GM12878 (cell line): ENCODE measurements at regions not wholly inside any gene's neighbourhood (a gene's known extent, or its start where the extent isn't known, plus 50 kb on each side); places are given as distances from the start of the nearest gene placed in this dataset.

ENCODE experiments used
- ATAC-seq: fragments of 200-7000 bp; cut with Tn5 transposase; 3 replicates; pipeline ENCODE4 v1.9.1; 2020; ENCODE audit warnings: mild to moderate bottlenecking, moderate library complexity
- BruUV-seq: library from RNA; stranded (reverse); fragments of 400-500 nt; replicated peaks from 2 replicates; lab custom pipeline; 2021; lab: Mats Ljungman, UMichigan
- CTCF ChIA-PET: fragments of 300-600 bp; sonication (Branson Sonifier 250); formaldehyde crosslinking; extraction: SDS; loops from one replicate; lab custom pipeline; 2021; ENCODE audit warnings: inconsistent platforms; lab: Yijun Ruan, JAX
- POLR2A ChIA-PET: fragments of 350-600 bp; formaldehyde crosslinking; extraction: SDS; loops from one replicate; lab custom pipeline; 2021; ENCODE audit warnings: inconsistent platforms; lab: Charles Lee
- RAD21 ChIA-PET: fragments of 300-600 bp; sonication (Branson Sonifier 250); formaldehyde crosslinking; loops from one replicate; lab custom pipeline; 2023; ENCODE audit warnings: antibody characterized with exemption; ENCODE audit not compliant: unreplicated experiment; lab: Charles Lee
- SMC1A ChIA-PET: fragments of 300-600 bp; sonication (Branson Sonifier 250); formaldehyde crosslinking; loops from one replicate; lab custom pipeline; 2023; ENCODE audit not compliant: unreplicated experiment, uncharacterized antibody; lab: Charles Lee
- DNase-seq: peaks from one replicate; pipeline ENCODE4 v3.0.0-alpha.2; 2011; ENCODE audit warnings: low read depth, low spot score
- FAIRE-seq: peaks from 3 replicates; lab custom pipeline; 2011; peaks lifted over from hg19 to GRCh38; lab: Jason Lieb, UNC
- H2AFZ ChIP-seq: 2 replicates; pipeline ENCODE4 v1.6.0; 2011; ENCODE audit warnings: low read depth, low read length, control low read depth; ENCODE audit not compliant: control insufficient read depth
- H3K27ac ChIP-seq: 2 replicates; pipeline ENCODE4 v1.5.1; 2011; ENCODE audit warnings: control low read depth; ENCODE audit not compliant: control insufficient read depth, insufficient read depth
- H3K27me3 ChIP-seq, 2 experiments: replicated peaks in 1 of 2; 2 replicates each; pipeline versions ENCODE4 v1.6.0 to v1.6.1; 2011; ENCODE audit warnings: low read length in 1 of 2; ENCODE audit not compliant: control insufficient read depth in 2 of 2, insufficient read depth in 2 of 2
- H3K36me3 ChIP-seq, 2 experiments: 2 replicates each; pipeline ENCODE4 v1.5.1; 2011; ENCODE audit warnings: low read length in 1 of 2; ENCODE audit not compliant: control insufficient read depth in 2 of 2, insufficient read depth in 2 of 2
- H3K4me1 ChIP-seq: 2 replicates; pipeline ENCODE4 v1.6.1; 2011; ENCODE audit warnings: mild to moderate bottlenecking, low read length, moderate library complexity, mixed read lengths; ENCODE audit not compliant: control insufficient read depth, insufficient read depth
- H3K4me2 ChIP-seq: 2 replicates; pipeline ENCODE4 v1.6.0; 2011; ENCODE audit warnings: control low read depth; ENCODE audit not compliant: control insufficient read depth, insufficient read depth
- H3K4me3 ChIP-seq: fragments of 200-600 bp; sonication (generic); 2 replicates; pipeline ENCODE4 v1.5.1; 2016
- H3K79me2 ChIP-seq: 2 replicates; pipeline ENCODE4 v1.6.0; 2011; ENCODE audit warnings: low read length; ENCODE audit not compliant: control insufficient read depth, insufficient read depth
- H3K9ac ChIP-seq: 2 replicates; pipeline ENCODE4 v1.8.0; 2011; ENCODE audit warnings: low read length, control low read depth, mixed read lengths; ENCODE audit not compliant: control insufficient read depth, insufficient read depth
- H3K9me3 ChIP-seq: replicated peaks from 3 replicates; pipeline ENCODE4 v1.5.1; 2011; ENCODE audit warnings: mild to moderate bottlenecking, low read length; ENCODE audit not compliant: control insufficient read depth, insufficient read depth
- H4K20me1 ChIP-seq: 2 replicates; pipeline ENCODE4 v1.6.0; 2011; ENCODE audit not compliant: control insufficient read depth, insufficient read depth
- ATF3 ChIP-seq: IDR thresholded peaks from 2 replicates; pipeline ENCODE4 v1.6.1; 2011; ENCODE audit warnings: low read depth, mild to moderate bottlenecking, low read length, moderate library complexity, borderline replicate concordance; ENCODE audit errors: extremely low read depth
- BCL11A ChIP-seq: IDR thresholded peaks from 2 replicates; pipeline ENCODE4 v1.6.1; 2011; ENCODE audit warnings: low read depth, low read length
- CHD1 ChIP-seq: IDR thresholded peaks from 2 replicates; pipeline ENCODE4 v1.6.1; 2012; ENCODE audit warnings: low read depth, low read length, improper control_type of control experiment
- FOXM1 ChIP-seq: IDR thresholded peaks from 2 replicates; pipeline ENCODE4 v1.6.1; 2012; ENCODE audit warnings: low read depth, mild to moderate bottlenecking, inconsistent platforms, low read length, moderate library complexity
- HCFC1 ChIP-seq: fragments of 150-350 bp; IDR thresholded peaks from 2 replicates; pipeline ENCODE4 v1.6.1; 2014; ENCODE audit warnings: low read length
- JUND ChIP-seq: IDR thresholded peaks from 2 replicates; pipeline ENCODE4 v1.6.1; 2012; ENCODE audit warnings: low read depth, mild to moderate bottlenecking, low read length, improper control_type of control experiment, moderate library complexity
- MXI1 ChIP-seq: fragments of 150-350 bp; IDR thresholded peaks from 2 replicates; pipeline ENCODE4 v1.6.1; 2011; ENCODE audit warnings: low read depth, mild to moderate bottlenecking, inconsistent platforms, low read length, improper control_type of control experiment
- RAD51 ChIP-seq: fragments of 450-650 bp; IDR thresholded peaks from 2 replicates; pipeline ENCODE4 v1.6.1; 2016; ENCODE audit warnings: moderate library complexity, mild to moderate bottlenecking, inconsistent platforms
- SIN3A ChIP-seq: IDR thresholded peaks from 2 replicates; pipeline ENCODE4 v1.6.1; 2012; ENCODE audit warnings: low read depth, low read length, improper control_type of control experiment
- SMARCA5 ChIP-seq: fragments of 450-650 bp; IDR thresholded peaks from 2 replicates; pipeline ENCODE4 v1.6.1; 2017; ENCODE audit warnings: mild to moderate bottlenecking
- SRF ChIP-seq, 2 experiments: IDR thresholded peaks; 2 replicates each; pipeline ENCODE4 v1.6.1; 2011; ENCODE audit warnings: low read depth in 2 of 2, low read length in 2 of 2, mild to moderate bottlenecking in 1 of 2, moderate library complexity in 1 of 2
- SUPT20H ChIP-seq: IDR thresholded peaks from 2 replicates; pipeline ENCODE4 v1.6.1; 2011; ENCODE audit warnings: low read depth, mild to moderate bottlenecking, low read length, moderate library complexity, borderline replicate concordance; ENCODE audit not compliant: control insufficient read depth
- SUZ12 ChIP-seq: fragments of 200-600 bp; sonication (generic); IDR thresholded peaks from one replicate; pipeline ENCODE4 v1.6.1; 2018; ENCODE audit warnings: antibody characterized with exemption, mild to moderate bottlenecking; ENCODE audit not compliant: unreplicated experiment
- ZNF207 ChIP-seq: fragments of 450-650 bp; IDR thresholded peaks from 2 replicates; pipeline ENCODE4 v1.6.1; 2014; ENCODE audit warnings: antibody characterized with exemption, mild to moderate bottlenecking, borderline replicate concordance
- ZNF217 ChIP-seq: fragments of 450-650 bp; IDR thresholded peaks from 2 replicates; pipeline ENCODE4 v1.6.1; 2017; ENCODE audit warnings: antibody characterized with exemption, mild to moderate bottlenecking
- ZSCAN29 ChIP-seq: fragments of 450-650 bp; IDR thresholded peaks from 2 replicates; pipeline ENCODE4 v1.6.1; 2017; ENCODE audit warnings: mild to moderate bottlenecking, moderate library complexity
- WGBS: methylation state at CpG from one replicate; pipeline ENCODE4 v1.1.6; 2016; ENCODE audit warnings: low lambda C conversion rate; ENCODE audit not compliant: insufficient replicate concordance, insufficient coverage; ENCODE audit errors: missing lambda C conversion rate; 5-methylcytosine and 5-hydroxymethylcytosine counted together
- in situ Hi-C: fragments of 300-500 bp; cut with MboI; formaldehyde crosslinking; loops from 9 replicates; pipeline ENCODE4 v1.14.3; 2018; ENCODE audit warnings: mixed read lengths
- intact Hi-C: fragments of 100-400 bp; cut with micrococcal nuclease; formaldehyde crosslinking; loops from one replicate; pipeline ENCODE4 v1.14.2; 2022; ENCODE audit not compliant: unreplicated experiment
- TF ChIP-seq, protein P1 (sequence below): fragments of 450-650 bp; conservative IDR thresholded peaks from 2 replicates; pipeline ENCODE4 v1.6.1; 2017; ENCODE audit warnings: mild to moderate bottlenecking, moderate library complexity
- TF ChIP-seq, protein P2 (sequence below), 3 experiments: IDR thresholded peaks in 2 of 3; conservative IDR thresholded peaks in 1 of 3; 2 replicates each; pipeline ENCODE4 v1.5.1; 2011; ENCODE audit warnings: low read depth in 3 of 3, low read length in 3 of 3, mild to moderate bottlenecking in 3 of 3, control low read depth in 2 of 3, moderate library complexity in 2 of 3, inconsistent platforms in 1 of 3, mixed read lengths in 1 of 3; ENCODE audit not compliant: control insufficient read depth in 2 of 3, insufficient read depth in 1 of 3; ENCODE audit errors: extremely low read depth in 1 of 3
- TF ChIP-seq, protein P3 (sequence below): fragments of 450-650 bp; IDR thresholded peaks from 2 replicates; pipeline ENCODE4 v1.6.1; 2017; ENCODE audit warnings: low read depth, mild to moderate bottlenecking, moderate library complexity

DNA sequence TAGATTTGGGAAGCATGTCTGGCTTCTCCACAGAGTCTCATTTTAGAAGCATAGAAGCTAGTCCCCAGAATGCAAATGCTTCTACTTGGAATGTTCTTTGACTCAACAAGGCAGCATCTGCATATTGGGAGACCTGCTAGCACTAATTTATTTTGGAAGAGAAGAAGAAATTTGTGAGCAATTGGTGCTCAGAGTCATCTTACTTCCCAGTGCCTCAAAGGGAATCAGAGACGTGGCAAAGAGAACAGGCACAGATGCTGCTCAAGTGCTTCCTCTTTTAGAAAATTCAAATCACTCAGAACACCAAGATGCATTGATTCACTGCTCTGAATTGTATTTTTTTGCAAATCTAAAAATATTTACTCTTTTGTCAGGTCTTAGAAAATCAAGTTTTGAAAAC, 255.7 kb downstream of the BRINP2 start (continued):
- TF ChIP-seq, protein P1, sequence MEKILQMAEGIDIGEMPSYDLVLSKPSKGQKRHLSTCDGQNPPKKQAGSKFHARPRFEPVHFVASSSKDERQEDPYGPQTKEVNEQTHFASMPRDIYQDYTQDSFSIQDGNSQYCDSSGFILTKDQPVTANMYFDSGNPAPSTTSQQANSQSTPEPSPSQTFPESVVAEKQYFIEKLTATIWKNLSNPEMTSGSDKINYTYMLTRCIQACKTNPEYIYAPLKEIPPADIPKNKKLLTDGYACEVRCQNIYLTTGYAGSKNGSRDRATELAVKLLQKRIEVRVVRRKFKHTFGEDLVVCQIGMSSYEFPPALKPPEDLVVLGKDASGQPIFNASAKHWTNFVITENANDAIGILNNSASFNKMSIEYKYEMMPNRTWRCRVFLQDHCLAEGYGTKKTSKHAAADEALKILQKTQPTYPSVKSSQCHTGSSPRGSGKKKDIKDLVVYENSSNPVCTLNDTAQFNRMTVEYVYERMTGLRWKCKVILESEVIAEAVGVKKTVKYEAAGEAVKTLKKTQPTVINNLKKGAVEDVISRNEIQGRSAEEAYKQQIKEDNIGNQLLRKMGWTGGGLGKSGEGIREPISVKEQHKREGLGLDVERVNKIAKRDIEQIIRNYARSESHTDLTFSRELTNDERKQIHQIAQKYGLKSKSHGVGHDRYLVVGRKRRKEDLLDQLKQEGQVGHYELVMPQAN = no peak
- no peak for TF ChIP-seq ZSCAN29
- TF ChIP-seq SMARCA5 = no peak
- TF ChIP-seq, protein P2, sequence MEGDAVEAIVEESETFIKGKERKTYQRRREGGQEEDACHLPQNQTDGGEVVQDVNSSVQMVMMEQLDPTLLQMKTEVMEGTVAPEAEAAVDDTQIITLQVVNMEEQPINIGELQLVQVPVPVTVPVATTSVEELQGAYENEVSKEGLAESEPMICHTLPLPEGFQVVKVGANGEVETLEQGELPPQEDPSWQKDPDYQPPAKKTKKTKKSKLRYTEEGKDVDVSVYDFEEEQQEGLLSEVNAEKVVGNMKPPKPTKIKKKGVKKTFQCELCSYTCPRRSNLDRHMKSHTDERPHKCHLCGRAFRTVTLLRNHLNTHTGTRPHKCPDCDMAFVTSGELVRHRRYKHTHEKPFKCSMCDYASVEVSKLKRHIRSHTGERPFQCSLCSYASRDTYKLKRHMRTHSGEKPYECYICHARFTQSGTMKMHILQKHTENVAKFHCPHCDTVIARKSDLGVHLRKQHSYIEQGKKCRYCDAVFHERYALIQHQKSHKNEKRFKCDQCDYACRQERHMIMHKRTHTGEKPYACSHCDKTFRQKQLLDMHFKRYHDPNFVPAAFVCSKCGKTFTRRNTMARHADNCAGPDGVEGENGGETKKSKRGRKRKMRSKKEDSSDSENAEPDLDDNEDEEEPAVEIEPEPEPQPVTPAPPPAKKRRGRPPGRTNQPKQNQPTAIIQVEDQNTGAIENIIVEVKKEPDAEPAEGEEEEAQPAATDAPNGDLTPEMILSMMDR (IDR thresholded peaks at IDR 0.05 in 2 of 3, conservative IDR thresholded peaks at IDR 0.05 in 1 of 3; ENCODE audit: control insufficient read depth in 2 of 3, extremely low read depth in 1 of 3, insufficient read depth in 1 of 3, low read depth in 3 of 3, low read length in 3 of 3) = no peak
- no peak for TF ChIP-seq ATF3

DNA sequence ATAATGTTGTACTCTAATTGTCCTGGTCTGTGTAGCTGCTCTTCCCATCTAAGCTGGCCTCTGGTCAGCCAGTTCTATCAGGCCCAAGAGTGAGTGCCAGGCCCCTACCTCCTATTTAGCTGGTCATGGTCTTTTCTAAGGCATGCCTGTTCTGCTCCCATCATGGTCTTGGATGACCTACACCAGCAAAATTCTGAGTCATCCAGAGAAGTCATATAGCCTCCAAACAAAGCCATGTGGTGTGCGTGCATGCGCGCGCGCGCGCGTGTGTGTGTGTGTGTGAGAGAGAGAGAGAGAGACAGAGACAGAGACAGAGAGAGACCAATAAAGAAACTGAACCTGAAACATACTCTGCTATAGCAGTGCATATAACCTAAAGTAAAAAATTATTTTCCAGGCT, 254.4 kb downstream of the BRINP2 start:
- ChIA-PET RAD21 (no interaction called here), POLR2A (no interaction called here)
- FAIRE-seq = no peak
- no peak for TF ChIP-seq SRF (IDR thresholded peaks at IDR 0.05; ENCODE audit: low read depth in 2 of 2, low read length in 2 of 2)
- TF ChIP-seq BCL11A = no peak
- no peak for TF ChIP-seq MXI1
- TF ChIP-seq RAD51 = no peak
- no peak for TF ChIP-seq ZNF217
- TF ChIP-seq JUND = no peak
- TF ChIP-seq FOXM1 = no peak
- no peak for TF ChIP-seq HCFC1
- no peak for TF ChIP-seq ZNF207
- TF ChIP-seq CHD1 = no peak
- no peak for TF ChIP-seq SUZ12
- TF ChIP-seq SUPT20H = no peak
- TF ChIP-seq, protein P3, sequence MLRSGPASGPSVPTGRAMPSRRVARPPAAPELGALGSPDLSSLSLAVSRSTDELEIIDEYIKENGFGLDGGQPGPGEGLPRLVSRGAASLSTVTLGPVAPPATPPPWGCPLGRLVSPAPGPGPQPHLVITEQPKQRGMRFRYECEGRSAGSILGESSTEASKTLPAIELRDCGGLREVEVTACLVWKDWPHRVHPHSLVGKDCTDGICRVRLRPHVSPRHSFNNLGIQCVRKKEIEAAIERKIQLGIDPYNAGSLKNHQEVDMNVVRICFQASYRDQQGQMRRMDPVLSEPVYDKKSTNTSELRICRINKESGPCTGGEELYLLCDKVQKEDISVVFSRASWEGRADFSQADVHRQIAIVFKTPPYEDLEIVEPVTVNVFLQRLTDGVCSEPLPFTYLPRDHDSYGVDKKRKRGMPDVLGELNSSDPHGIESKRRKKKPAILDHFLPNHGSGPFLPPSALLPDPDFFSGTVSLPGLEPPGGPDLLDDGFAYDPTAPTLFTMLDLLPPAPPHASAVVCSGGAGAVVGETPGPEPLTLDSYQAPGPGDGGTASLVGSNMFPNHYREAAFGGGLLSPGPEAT = no peak
- TF ChIP-seq SIN3A = no peak

More for the DNA sequence above, 254.4 kb downstream of the BRINP2 start:
- Histone ChIP-seq H3K27ac (no peak overlapping the region), H2AFZ (no peak overlapping the region), H4K20me1 (no peaks in the 10 kb centered on the region), H3K4me1 (no peaks in the 10 kb centered on the region), H3K9me3 (no peaks in the 10 kb centered on the region), H3K79me2 (no peaks in the 10 kb centered on the region), H3K4me3 (no peak overlapping the region), H3K9ac (no peak overlapping the region), H3K27me3 (no peaks in the 10 kb centered on the region), H3K4me2 (no peak overlapping the region), H3K36me3 (no peaks in the 10 kb centered on the region)
- ATAC-seq = no peak
- WGBS = 82% methylated on average over 8 of the region's 8 CpGs
- intact Hi-C loops (no loop called here), in situ Hi-C loops (no loop called here)
- BruUV-seq = no TSS peak
- SMC1A ChIA-PET = interaction anchor here (1.0 kb wide), 1 partner anchor 12 kb away, joined by 3 read pairs; no protein-coding TSS in a partner anchor
- CTCF ChIA-PET = interaction anchor here (2.2 kb wide), 1 partner anchor 355 kb away, joined by 7 read pairs; no protein-coding TSS in a partner anchor
- no peak for DNase-seq
